ENCODE measurements at regions not wholly inside any gene's neighbourhood (a gene's known extent, or its start where the extent isn't known, plus 50 kb on each side); places are given as distances from the start of the nearest gene placed in this dataset.

GRCh38 chr3:56896357-56896756 lies 94.6 kb upstream of the ARHGEF3 start:
- CTCF ChIA-PET: no interaction called here
- DNase-seq (ENCODE audit: low read depth in 1 of 2, low spot score in 1 of 2): no peak
- POLR2A ChIA-PET: no interaction called here
- Histone ChIP-seq H3K4me2 (no peak overlapping the region), H3K9me3 (no peaks in the 10 kb centered on the region), H3K4me1 (no peaks in the 10 kb centered on the region), H3K27ac (no peak overlapping the region), H3K4me3 (no peak overlapping the region)
- no peak for FAIRE-seq
- WGBS (ENCODE audit: missing lambda C conversion rate): 83% methylated on average over 3 of the region's 3 CpGs
- TF ChIP-seq REST (IDR thresholded peaks at IDR 0.05) (no peak), CTCF (IDR thresholded peaks at IDR 0.05) (no peak), CBX8 (IDR thresholded peaks at IDR 0.05) (no peak), ZFP36 (IDR thresholded peaks at IDR 0.05; ENCODE audit: borderline replicate concordance, partially characterized antibody) (no peak), RCOR1 (IDR thresholded peaks at IDR 0.05; ENCODE audit: low read depth, low read length) (no peak), HEYL (CRISPR knock-in tag; IDR thresholded peaks at IDR 0.05) (no peak), JUN (IDR thresholded peaks at IDR 0.05) (no peak), MYC (IDR thresholded peaks at IDR 0.05; ENCODE audit: borderline replicate concordance, low read length) (no peak), ELK1 (IDR thresholded peaks at IDR 0.05; ENCODE audit: low read depth, low read length) (no peak), BHLHE40 (IDR thresholded peaks at IDR 0.05; ENCODE audit: low read depth, low read length) (no peak), EHMT2 (IDR thresholded peaks at IDR 0.05; ENCODE audit: low read depth) (no peak), MAFK (IDR thresholded peaks at IDR 0.05; ENCODE audit: partially characterized antibody) (no peak), RNF2 (IDR thresholded peaks at IDR 0.05; ENCODE audit: borderline replicate concordance, low read depth) (no peak), HOXA7 (CRISPR knock-in tag; IDR thresholded peaks at IDR 0.05) (no peak), GATA3 (IDR thresholded peaks at IDR 0.05; ENCODE audit: borderline replicate concordance) (no peak), BCL3 (IDR thresholded peaks at IDR 0.05) (no peak)
- ATAC-seq: no peak

DNA sequence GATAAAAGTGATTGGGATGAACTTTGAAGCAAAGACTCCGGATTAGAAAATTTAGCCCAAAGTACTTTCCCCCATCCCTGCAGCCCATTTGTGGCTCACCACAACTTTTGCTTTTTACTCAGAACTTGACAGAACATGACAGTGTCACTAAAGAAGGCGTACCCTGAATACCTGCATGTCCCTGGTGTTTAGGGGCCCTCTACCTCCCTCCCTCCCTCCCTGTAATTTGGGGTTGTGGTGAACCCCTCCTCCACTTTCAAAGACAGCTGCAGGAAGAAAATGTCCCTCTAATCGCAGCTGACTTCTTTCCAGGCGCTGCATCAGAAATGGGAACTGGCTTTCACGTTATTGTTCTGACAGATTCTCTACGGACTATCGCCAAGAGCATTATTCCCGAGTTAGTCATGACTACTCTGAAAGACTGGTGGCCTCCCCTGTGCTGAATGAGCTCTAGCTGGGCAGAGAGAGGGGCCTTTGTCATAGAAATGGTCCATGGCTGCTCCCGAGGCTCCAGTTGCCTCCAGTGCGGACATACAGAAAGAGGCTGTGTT lies 93.2 kb upstream of the ARHGEF3 start:
- Histone ChIP-seq H3K27ac (no peak overlapping the region), H3K4me3 (no peak overlapping the region), H3K9me3 (no peaks in the 10 kb centered on the region), H3K4me2 (no peak overlapping the region), H3K4me1 (no peaks in the 10 kb centered on the region)
- POLR2A ChIA-PET: no interaction called here
- WGBS (ENCODE audit: missing lambda C conversion rate): 89% methylated on average over 10 of the region's 10 CpGs
- FAIRE-seq (no peak), DNase-seq (ENCODE audit: low read depth in 1 of 2, low spot score in 1 of 2) (no peak), ATAC-seq (no peak)
- TF ChIP-seq SMC3 (IDR thresholded peaks at IDR 0.05) (no peak), MAZ (IDR thresholded peaks at IDR 0.05; ENCODE audit: borderline replicate concordance, low read depth, low read length) (no peak), ESRRA (IDR thresholded peaks at IDR 0.05; ENCODE audit: borderline replicate concordance, low read length) (no peak), HOXB5 (CRISPR knock-in tag; IDR thresholded peaks at IDR 0.05) (no peak), HDAC2 (IDR thresholded peaks at IDR 0.05) (no peak), MAFK (IDR thresholded peaks at IDR 0.05; ENCODE audit: partially characterized antibody) (no peak), EHF (CRISPR knock-in tag; IDR thresholded peaks at IDR 0.05) (no peak), CTCF (IDR thresholded peaks at IDR 0.05) (no peak), POLR2AphosphoS2 (conservative IDR thresholded peaks at IDR 0.05; ENCODE audit: low read length) (no peak), RARB (CRISPR knock-in tag; IDR thresholded peaks at IDR 0.05) (no peak)
- TF ChIP-seq, protein P1, sequence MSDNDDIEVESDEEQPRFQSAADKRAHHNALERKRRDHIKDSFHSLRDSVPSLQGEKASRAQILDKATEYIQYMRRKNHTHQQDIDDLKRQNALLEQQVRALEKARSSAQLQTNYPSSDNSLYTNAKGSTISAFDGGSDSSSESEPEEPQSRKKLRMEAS (IDR thresholded peaks at IDR 0.05): no peak
- CTCF ChIA-PET: no interaction called here
